HG02938 (cell line): ENCODE measurements at regions not wholly inside any gene's neighbourhood (a gene's known extent, or its start where the extent isn't known, plus 50 kb on each side); places are given as distances from the start of the nearest gene placed in this dataset.

Source experiments
- ATAC-seq: cut with Tn5 transposase; IDR thresholded peaks from one replicate; pipeline ENCODE4 v1.9.1; 2021; ENCODE audit warnings: mild to moderate bottlenecking, moderate library complexity; ENCODE audit not compliant: unreplicated experiment

GRCh38 chrX:38886112-38886511 is 84.9 kb downstream of the MID1IP1 start:
- ATAC-seq: no peak

- ATAC-seq: no peak
Measured at GRCh38 chrX:38887222-38887621, 86.0 kb downstream of the MID1IP1 start.

- no peak for ATAC-seq
Measured at GRCh38 chrX:38890326-38890725, 89.1 kb downstream of the MID1IP1 start.

- no peak for ATAC-seq
Measured at GRCh38 chrX:38890963-38891362, 89.7 kb downstream of the MID1IP1 start.

GRCh38 chrX:38891641-38892413 is 90.6 kb downstream of the MID1IP1 start:
- ATAC-seq: peak; percentile 84

GRCh38 chrX:38893441-38893840 is 92.2 kb downstream of the MID1IP1 start:
- no peak for ATAC-seq

GRCh38 chrX:38895775-38896174 is 94.5 kb downstream of the MID1IP1 start:
- ATAC-seq: no peak

- ATAC-seq: peak; percentile 94
Measured at GRCh38 chrX:38896724-38897298, 95.6 kb downstream of the MID1IP1 start.

- ATAC-seq: no peak
Measured at GRCh38 chrX:38898261-38898660, 97.0 kb downstream of the MID1IP1 start.

- ATAC-seq: no peak
Measured at GRCh38 chrX:38899650-38900049, 98.4 kb downstream of the MID1IP1 start.

GRCh38 chrX:38900719-38901118 is 99.5 kb downstream of the MID1IP1 start:
- no peak for ATAC-seq

- ATAC-seq: no peak
Measured at GRCh38 chrX:38902972-38903492, 101.8 kb downstream of the MID1IP1 start.

- ATAC-seq: no peak
Measured at GRCh38 chrX:38916801-38917200, 115.5 kb downstream of the MID1IP1 start.

- ATAC-seq: no peak
Measured at GRCh38 chrX:38917954-38918353, 116.7 kb downstream of the MID1IP1 start.

- ATAC-seq: no peak
Measured at GRCh38 chrX:38919202-38919601, 117.9 kb downstream of the MID1IP1 start.

- ATAC-seq: no peak
Measured at GRCh38 chrX:38919853-38920528, 118.7 kb downstream of the MID1IP1 start.

GRCh38 chrX:38923451-38923969 is 122.3 kb downstream of the MID1IP1 start:
- ATAC-seq: no peak

- ATAC-seq: no peak
Measured at GRCh38 chrX:38927592-38927991, 126.3 kb downstream of the MID1IP1 start.

- no peak for ATAC-seq
Measured at GRCh38 chrX:38929966-38930421, 128.7 kb downstream of the MID1IP1 start.

GRCh38 chrX:38930474-38930873 is 129.2 kb downstream of the MID1IP1 start:
- ATAC-seq: no peak

GRCh38 chrX:38935561-38935960 is 134.3 kb downstream of the MID1IP1 start:
- peak; percentile 64 for ATAC-seq
